GM12878 (cell line): ENCODE measurements at regions not wholly inside any gene's neighbourhood (a gene's known extent, or its start where the extent isn't known, plus 50 kb on each side); places are given as distances from the start of the nearest gene placed in this dataset.

Experiments used
- ATAC-seq: fragments of 200-7000 bp; cut with Tn5 transposase; 3 replicates; pipeline ENCODE4 v1.9.1; 2020; ENCODE audit warnings: mild to moderate bottlenecking, moderate library complexity
- BruUV-seq: library from RNA; stranded (reverse); fragments of 400-500 nt; replicated peaks from 2 replicates; lab custom pipeline; 2021; lab: Mats Ljungman, UMichigan
- CTCF ChIA-PET: fragments of 300-600 bp; sonication (Branson Sonifier 250); formaldehyde crosslinking; extraction: SDS; loops from one replicate; lab custom pipeline; 2021; ENCODE audit warnings: inconsistent platforms; lab: Yijun Ruan, JAX
- POLR2A ChIA-PET: fragments of 350-600 bp; formaldehyde crosslinking; extraction: SDS; loops from one replicate; lab custom pipeline; 2021; ENCODE audit warnings: inconsistent platforms; lab: Charles Lee
- RAD21 ChIA-PET: fragments of 300-600 bp; sonication (Branson Sonifier 250); formaldehyde crosslinking; loops from one replicate; lab custom pipeline; 2023; ENCODE audit warnings: antibody characterized with exemption; ENCODE audit not compliant: unreplicated experiment; lab: Charles Lee
- SMC1A ChIA-PET: fragments of 300-600 bp; sonication (Branson Sonifier 250); formaldehyde crosslinking; loops from one replicate; lab custom pipeline; 2023; ENCODE audit not compliant: unreplicated experiment, uncharacterized antibody; lab: Charles Lee
- DNase-seq: peaks from one replicate; pipeline ENCODE4 v3.0.0-alpha.2; 2011; ENCODE audit warnings: low read depth, low spot score
- FAIRE-seq: peaks from 3 replicates; lab custom pipeline; 2011; peaks lifted over from hg19 to GRCh38; lab: Jason Lieb, UNC
- H2AFZ ChIP-seq: 2 replicates; pipeline ENCODE4 v1.6.0; 2011; ENCODE audit warnings: low read depth, low read length, control low read depth; ENCODE audit not compliant: control insufficient read depth
- H3K27ac ChIP-seq: 2 replicates; pipeline ENCODE4 v1.5.1; 2011; ENCODE audit warnings: control low read depth; ENCODE audit not compliant: control insufficient read depth, insufficient read depth
- H3K27me3 ChIP-seq, 2 experiments: replicated peaks in 1 of 2; 2 replicates each; pipeline versions ENCODE4 v1.6.0 to v1.6.1; 2011; ENCODE audit warnings: low read length in 1 of 2; ENCODE audit not compliant: control insufficient read depth in 2 of 2, insufficient read depth in 2 of 2
- H3K36me3 ChIP-seq, 2 experiments: 2 replicates each; pipeline ENCODE4 v1.5.1; 2011; ENCODE audit warnings: low read length in 1 of 2; ENCODE audit not compliant: control insufficient read depth in 2 of 2, insufficient read depth in 2 of 2
- H3K4me1 ChIP-seq: 2 replicates; pipeline ENCODE4 v1.6.1; 2011; ENCODE audit warnings: mild to moderate bottlenecking, low read length, moderate library complexity, mixed read lengths; ENCODE audit not compliant: control insufficient read depth, insufficient read depth
- H3K4me2 ChIP-seq: 2 replicates; pipeline ENCODE4 v1.6.0; 2011; ENCODE audit warnings: control low read depth; ENCODE audit not compliant: control insufficient read depth, insufficient read depth
- H3K4me3 ChIP-seq: fragments of 200-600 bp; sonication (generic); 2 replicates; pipeline ENCODE4 v1.5.1; 2016
- H3K79me2 ChIP-seq: 2 replicates; pipeline ENCODE4 v1.6.0; 2011; ENCODE audit warnings: low read length; ENCODE audit not compliant: control insufficient read depth, insufficient read depth
- H3K9ac ChIP-seq: 2 replicates; pipeline ENCODE4 v1.8.0; 2011; ENCODE audit warnings: low read length, control low read depth, mixed read lengths; ENCODE audit not compliant: control insufficient read depth, insufficient read depth
- H3K9me3 ChIP-seq: replicated peaks from 3 replicates; pipeline ENCODE4 v1.5.1; 2011; ENCODE audit warnings: mild to moderate bottlenecking, low read length; ENCODE audit not compliant: control insufficient read depth, insufficient read depth
- H4K20me1 ChIP-seq: 2 replicates; pipeline ENCODE4 v1.6.0; 2011; ENCODE audit not compliant: control insufficient read depth, insufficient read depth
- ATF7 ChIP-seq: fragments of 450-650 bp; IDR thresholded peaks from 2 replicates; pipeline ENCODE4 v1.6.1; 2016; ENCODE audit warnings: low read depth, mild to moderate bottlenecking
- CBX3 ChIP-seq: fragments of 200-600 bp; sonication (generic); IDR thresholded peaks from 2 replicates; pipeline ENCODE4 v1.6.1; 2016; ENCODE audit warnings: low read depth, borderline replicate concordance
- CEBPB ChIP-seq, 2 experiments: fragments of 150-350 bp in 1 of 2; IDR thresholded peaks; 2 replicates each; pipeline ENCODE4 v1.6.1; 2012 to 2014; ENCODE audit warnings: low read depth in 2 of 2, low read length in 2 of 2, borderline replicate concordance in 1 of 2, inconsistent platforms in 1 of 2
- CEBPZ ChIP-seq: fragments of 150-350 bp; IDR thresholded peaks from 2 replicates; pipeline ENCODE4 v1.6.1; 2016; ENCODE audit warnings: low read depth, low read length
- CHD1 ChIP-seq: IDR thresholded peaks from 2 replicates; pipeline ENCODE4 v1.6.1; 2012; ENCODE audit warnings: low read depth, low read length, improper control_type of control experiment
- E4F1 ChIP-seq: fragments of 450-650 bp; IDR thresholded peaks from 2 replicates; pipeline ENCODE4 v1.6.1; 2018; ENCODE audit warnings: borderline replicate concordance, mild to moderate bottlenecking; ENCODE audit not compliant: partially characterized antibody
- FOXK2 ChIP-seq: fragments of 450-650 bp; IDR thresholded peaks from 2 replicates; pipeline ENCODE4 v1.6.1; 2017; ENCODE audit warnings: mild to moderate bottlenecking, moderate library complexity
- KLF5 ChIP-seq: fragments of 450-650 bp; IDR thresholded peaks from 2 replicates; pipeline ENCODE4 v1.6.1; 2014; ENCODE audit warnings: mild to moderate bottlenecking; ENCODE audit not compliant: partially characterized antibody
- LARP7 ChIP-seq: fragments of 450-650 bp; IDR thresholded peaks from 2 replicates; pipeline ENCODE4 v1.6.1; 2017; ENCODE audit warnings: mild to moderate bottlenecking
- NKRF ChIP-seq: fragments of 450-650 bp; conservative IDR thresholded peaks from 2 replicates; pipeline ENCODE4 v1.6.1; 2017; ENCODE audit warnings: mild to moderate bottlenecking, moderate library complexity
- RAD21 ChIP-seq: IDR thresholded peaks from 2 replicates; pipeline ENCODE4 v1.6.1; 2011; ENCODE audit warnings: mild to moderate bottlenecking, low read depth, low read length, moderate library complexity; ENCODE audit not compliant: insufficient read depth
- SIN3A ChIP-seq: IDR thresholded peaks from 2 replicates; pipeline ENCODE4 v1.6.1; 2012; ENCODE audit warnings: low read depth, low read length, improper control_type of control experiment
- STAT1 ChIP-seq: fragments of 450-650 bp; conservative IDR thresholded peaks from 2 replicates; pipeline ENCODE4 v1.6.1; 2014; ENCODE audit warnings: antibody characterized with exemption, mild to moderate bottlenecking
- STAT3 ChIP-seq: IDR thresholded peaks from 2 replicates; pipeline ENCODE4 v1.6.1; 2011; ENCODE audit warnings: low read depth, low read length, improper control_type of control experiment
- ZBTB4 ChIP-seq: fragments of 450-650 bp; formaldehyde crosslinking; IDR thresholded peaks from 2 replicates; pipeline ENCODE4 v1.4.0; 2022; ENCODE audit warnings: mild to moderate bottlenecking, moderate library complexity
- in situ Hi-C: fragments of 300-500 bp; cut with MboI; formaldehyde crosslinking; loops from 9 replicates; pipeline ENCODE4 v1.14.3; 2018; ENCODE audit warnings: mixed read lengths
- intact Hi-C: fragments of 100-400 bp; cut with micrococcal nuclease; formaldehyde crosslinking; loops from one replicate; pipeline ENCODE4 v1.14.2; 2022; ENCODE audit not compliant: unreplicated experiment

GRCh38 chr5:18141222-18141621 is 507.0 kb downstream of the TAF11L14 start:
- intact Hi-C loops, result no loop called here
- ChIA-PET RAD21 (no interaction called here), CTCF (no interaction called here), POLR2A (no interaction called here), SMC1A (interaction anchor here (1.1 kb wide), 1 partner anchor 19 kb away, joined by 4 read pairs; no protein-coding TSS in a partner anchor)
- H3K36me3 ChIP-seq, result no peaks in the 10 kb centered on the region
- no peak overlapping the region for H3K4me2 ChIP-seq
- no peaks in the 10 kb centered on the region for H3K79me2 ChIP-seq
- no peaks in the 10 kb centered on the region for H3K4me1 ChIP-seq
- in situ Hi-C loops, result no loop called here
- no peaks in the 10 kb centered on the region for H4K20me1 ChIP-seq
- no peaks in the 10 kb centered on the region for H3K27me3 ChIP-seq
- no peak overlapping the region for H3K9ac ChIP-seq
- DNase-seq (no peak), FAIRE-seq (no peak), ATAC-seq (no peak)
- BruUV-seq, result no TSS peak
- no peak overlapping the region for H2AFZ ChIP-seq
- no peak overlapping the region for H3K4me3 ChIP-seq
- no peaks in the 10 kb centered on the region for H3K9me3 ChIP-seq
- H3K27ac ChIP-seq, result no peak overlapping the region
- TF ChIP-seq FOXK2, result no peak
- TF ChIP-seq LARP7, result no peak
- TF ChIP-seq ZBTB4 (CRISPR knock-in tag), result no peak
- no peak for TF ChIP-seq CEBPZ
- no peak for TF ChIP-seq ATF7
- TF ChIP-seq KLF5, result no peak
- TF ChIP-seq STAT3, result no peak
- no peak for TF ChIP-seq RAD21
- TF ChIP-seq CHD1, result no peak
- TF ChIP-seq SIN3A, result no peak
- no peak for TF ChIP-seq E4F1
- no peak for TF ChIP-seq STAT1
- TF ChIP-seq NKRF, result no peak
- no peak for TF ChIP-seq CEBPB (IDR thresholded peaks at IDR 0.05; ENCODE audit: borderline replicate concordance in 1 of 2, low read depth in 2 of 2, low read length in 2 of 2)
- no peak for TF ChIP-seq CBX3
